ENCODE measurements at regions not wholly inside any gene's neighbourhood (a gene's known extent, or its start where the extent isn't known, plus 50 kb on each side); places are given as distances from the start of the nearest gene placed in this dataset.

- intact Hi-C loops (cut with DNase I): no loop called here
- Histone ChIP-seq H3K36me3 (no peaks in the 10 kb centered on the region), H3K9me3 (no peaks in the 10 kb centered on the region), H3K27me3 (peaks cover 0 to 9% of the 10 kb centered on the region in 2 donors), H3K4me3 (no peak overlapping the region), H3K27ac (no peak overlapping the region), H3K4me1 (no peaks in the 10 kb centered on the region)
- no peak for TF ChIP-seq CTCF (IDR thresholded peaks at IDR 0.05)
- DNase-seq (no peak), ATAC-seq (no peak)
Observed at GRCh38 chr19:28022506-28022905, 1190.4 kb downstream of the UQCRFS1 start.

- no peaks in the 10 kb centered on the region for H3K9me3 ChIP-seq
- no peaks in the 10 kb centered on the region for H3K36me3 ChIP-seq
- H3K27ac ChIP-seq: no peak overlapping the region
- H3K4me3 ChIP-seq: no peak overlapping the region
- intact Hi-C loops (cut with DNase I): no loop called here
- TF ChIP-seq CTCF (IDR thresholded peaks at IDR 0.05): no peak
- DNase-seq: no peak
- ATAC-seq: no peak
- H3K27me3 ChIP-seq: peaks cover 0 to 9% of the 10 kb centered on the region in 2 donors
- H3K4me1 ChIP-seq: no peaks in the 10 kb centered on the region
Observed at GRCh38 chr19:28021259-28022185, 1191.4 kb downstream of the UQCRFS1 start.

GRCh38 chr19:28020619-28021258, 1192.2 kb downstream of the UQCRFS1 start:
- intact Hi-C loops (cut with DNase I): no loop called here
- Histone ChIP-seq H3K36me3 (no peaks in the 10 kb centered on the region), H3K4me1 (no peaks in the 10 kb centered on the region), H3K27ac (no peak overlapping the region), H3K27me3 (peaks cover 0 to 9% of the 10 kb centered on the region in 2 donors), H3K4me3 (no peak overlapping the region), H3K9me3 (no peaks in the 10 kb centered on the region)
- DNase-seq: no peak
- no peak for ATAC-seq
- no peak for TF ChIP-seq CTCF (IDR thresholded peaks at IDR 0.05)

GRCh38 chr19:28019901-28020300, 1193.0 kb downstream of the UQCRFS1 start:
- intact Hi-C loops (cut with DNase I): no loop called here

More at GRCh38 chr19:28019901-28020300, 1193.0 kb downstream of the UQCRFS1 start:
- TF ChIP-seq CTCF (IDR thresholded peaks at IDR 0.05): no peak
- Histone ChIP-seq H3K27ac (no peak overlapping the region), H3K27me3 (peaks cover 0 to 9% of the 10 kb centered on the region in 2 donors), H3K36me3 (no peaks in the 10 kb centered on the region), H3K9me3 (no peaks in the 10 kb centered on the region), H3K4me3 (no peak overlapping the region), H3K4me1 (no peaks in the 10 kb centered on the region)
- ATAC-seq (no peak), DNase-seq (no peak)

All from left lung (tissue), 4 donors.